Eye (tissue), 1 donor: ENCODE measurements at regions not wholly inside any gene's neighbourhood (a gene's known extent, or its start where the extent isn't known, plus 50 kb on each side); places are given as distances from the start of the nearest gene placed in this dataset.
A peak's percentile ranks its signal among the peaks of the same experiment; 100 is the strongest.

Source experiments
- DNase-seq: peaks from one replicate; pipeline ENCODE4 v3.0.0-alpha.2; 2015

- peak; percentile 95 for DNase-seq
These were observed 53.7 kb upstream of the KDM4C start for GRCh38 chr9:6703898-6704639.

DNA sequence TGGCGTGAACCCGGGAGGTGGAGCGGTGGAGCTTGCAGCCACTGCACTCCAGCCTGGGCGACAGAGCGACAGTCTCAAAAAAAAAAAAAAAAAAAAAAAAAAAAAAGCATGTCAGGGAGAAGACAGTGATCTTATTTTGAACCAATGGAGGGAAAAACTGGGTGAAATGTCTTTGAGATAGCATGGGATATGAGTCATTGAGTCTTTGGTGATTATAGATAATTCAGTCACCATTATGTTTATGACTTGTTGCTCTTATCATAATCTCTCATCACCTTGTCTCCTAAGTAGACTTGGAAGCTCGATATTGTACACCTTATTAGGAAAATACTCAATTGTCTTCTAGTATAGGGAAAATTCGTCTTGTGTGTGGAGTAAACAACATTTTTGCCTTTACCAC lies 55.1 kb upstream of the KDM4C start:
- DNase-seq = no peak

DNA sequence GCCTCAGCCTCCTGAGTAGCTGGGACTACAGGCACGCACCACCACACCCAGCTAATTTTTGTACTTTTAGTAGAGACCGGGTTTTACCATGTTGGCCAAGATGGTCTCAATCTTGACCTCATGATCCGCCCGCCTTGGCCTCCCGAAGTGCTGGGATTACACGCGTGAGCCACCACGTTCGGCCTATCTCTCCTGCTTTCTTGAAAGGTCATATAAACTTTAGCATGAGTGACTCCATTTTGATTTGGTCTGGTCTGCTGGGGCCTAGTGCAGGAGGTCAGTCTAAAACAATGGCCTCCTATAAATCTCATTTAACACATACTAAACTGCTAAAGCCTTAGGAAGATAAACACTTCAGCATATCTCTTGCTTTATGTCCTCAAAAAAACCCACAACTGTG lies 50.6 kb upstream of the GLDC start:
- DNase-seq = no peak

- no peak for DNase-seq
These were observed 49.7 kb upstream of the GLDC start for GRCh38 chr9:6695121-6695814.
